HG03432 (cell line): ENCODE measurements at regions not wholly inside any gene's neighbourhood (a gene's known extent, or its start where the extent isn't known, plus 50 kb on each side); places are given as distances from the start of the nearest gene placed in this dataset.

Experiments
- ATAC-seq: cut with Tn5 transposase; IDR thresholded peaks from one replicate; pipeline ENCODE4 v1.9.1; 2021; ENCODE audit warnings: mild to moderate bottlenecking, moderate library complexity; ENCODE audit not compliant: unreplicated experiment

GRCh38 chr20:23207826-23208540 lies 121.9 kb upstream of the CD93 start:
- ATAC-seq = no peak

- no peak for ATAC-seq
Observed at GRCh38 chr20:23206995-23207394, 120.9 kb upstream of the CD93 start.

- ATAC-seq = no peak
Observed at GRCh38 chr20:23206061-23206460, 119.9 kb upstream of the CD93 start.

DNA sequence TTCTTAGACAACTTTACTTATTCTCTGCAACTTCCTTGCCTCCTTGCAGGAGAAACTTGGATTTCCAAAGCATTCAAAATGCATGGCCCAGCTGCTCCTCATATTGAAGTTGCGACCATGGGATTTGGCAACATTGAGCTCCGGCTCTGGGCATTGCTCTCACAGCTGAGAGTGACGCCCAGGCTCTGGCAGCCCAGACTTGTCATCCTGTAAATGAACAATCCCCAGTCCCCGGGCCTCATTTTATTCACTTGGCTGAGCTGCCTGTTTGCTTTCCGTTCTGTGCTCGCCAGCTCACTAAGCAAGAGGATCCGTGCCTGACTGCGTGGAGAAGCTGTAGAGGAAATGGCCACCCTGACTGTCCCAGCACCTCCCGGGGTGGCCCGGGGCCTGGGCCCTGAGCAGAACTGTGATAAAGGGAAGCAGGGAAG lies 119.5 kb upstream of the CD93 start:
- no peak for ATAC-seq

- no peak for ATAC-seq
Observed at GRCh38 chr20:23205211-23205610, 119.1 kb upstream of the CD93 start.

- ATAC-seq = no peak
Observed at GRCh38 chr20:23203951-23204730, 118.0 kb upstream of the CD93 start.

DNA sequence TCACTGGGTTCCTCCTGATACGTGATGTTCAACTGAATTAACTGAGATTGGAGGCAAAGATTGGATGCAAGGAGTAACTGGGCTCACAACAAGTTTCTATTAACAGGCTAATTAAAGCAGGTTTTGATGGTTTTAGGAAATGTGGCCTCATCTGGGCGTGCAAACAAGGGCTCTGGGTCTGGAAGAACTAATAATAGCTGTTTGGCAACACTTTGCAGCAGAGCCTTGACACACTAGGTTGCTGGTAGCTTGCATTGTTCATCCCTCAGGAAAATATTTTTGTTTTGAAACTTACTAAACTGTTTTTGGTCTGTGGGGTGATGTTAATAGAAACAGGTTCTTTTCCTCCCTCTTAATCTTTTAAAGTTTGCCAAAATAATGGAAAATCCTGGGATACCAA lies 117.2 kb upstream of the CD93 start:
- no peak for ATAC-seq

GRCh38 chr20:23201658-23202057 lies 115.5 kb upstream of the CD93 start:
- no peak for ATAC-seq

- no peak for ATAC-seq
Observed at GRCh38 chr20:23200914-23201313, 114.8 kb upstream of the CD93 start.

GRCh38 chr20:23200413-23200812 lies 114.3 kb upstream of the CD93 start:
- no peak for ATAC-seq

GRCh38 chr20:23199356-23199755 lies 113.2 kb upstream of the CD93 start:
- no peak for ATAC-seq

- ATAC-seq = no peak
Observed at GRCh38 chr20:23198815-23199214, 112.7 kb upstream of the CD93 start.

DNA sequence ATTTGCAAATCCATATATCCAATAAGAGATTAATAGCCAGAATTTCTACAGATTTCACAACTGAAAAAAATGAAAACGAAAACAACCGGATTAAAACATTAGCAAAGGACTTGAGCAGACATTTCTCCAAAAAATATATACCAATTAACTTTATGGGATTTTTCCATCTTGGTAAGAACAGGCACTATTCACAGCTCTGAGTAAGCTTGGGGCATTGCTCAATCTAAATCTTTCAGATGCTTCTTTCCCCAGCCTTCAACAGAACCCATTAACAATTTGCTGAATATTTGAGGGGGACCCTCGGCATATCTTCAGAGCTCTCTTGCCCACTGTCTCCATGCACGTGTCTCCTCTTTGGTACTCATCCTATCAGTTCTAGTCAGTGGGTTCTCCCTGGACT lies 111.7 kb upstream of the CD93 start:
- no peak for ATAC-seq

GRCh38 chr20:23195636-23196035 lies 109.5 kb upstream of the CD93 start:
- ATAC-seq = peak; percentile 67

GRCh38 chr20:23193801-23194384 lies 107.8 kb upstream of the CD93 start:
- ATAC-seq = no peak

DNA sequence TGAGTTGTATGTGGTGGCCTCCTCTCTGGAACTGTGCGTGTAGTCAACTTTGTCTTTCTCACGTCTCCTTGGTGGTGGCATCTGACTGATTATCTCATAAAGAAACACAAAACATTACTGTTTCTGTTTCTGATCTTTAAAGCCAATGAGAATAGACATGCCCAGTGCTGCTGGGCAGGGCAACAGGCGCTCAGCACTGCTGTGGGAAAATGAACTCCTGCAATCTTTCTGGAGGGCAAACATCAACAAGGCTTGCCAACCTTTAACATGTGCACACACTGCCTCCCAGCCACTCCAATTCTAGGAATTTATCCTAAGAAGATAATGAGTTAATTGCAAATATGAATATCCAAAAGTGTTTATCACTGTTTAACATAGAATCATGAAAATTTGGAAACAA lies 106.3 kb upstream of the CD93 start:
- no peak for ATAC-seq

- no peak for ATAC-seq
Observed at GRCh38 chr20:23190557-23190956, 104.4 kb upstream of the CD93 start.

DNA sequence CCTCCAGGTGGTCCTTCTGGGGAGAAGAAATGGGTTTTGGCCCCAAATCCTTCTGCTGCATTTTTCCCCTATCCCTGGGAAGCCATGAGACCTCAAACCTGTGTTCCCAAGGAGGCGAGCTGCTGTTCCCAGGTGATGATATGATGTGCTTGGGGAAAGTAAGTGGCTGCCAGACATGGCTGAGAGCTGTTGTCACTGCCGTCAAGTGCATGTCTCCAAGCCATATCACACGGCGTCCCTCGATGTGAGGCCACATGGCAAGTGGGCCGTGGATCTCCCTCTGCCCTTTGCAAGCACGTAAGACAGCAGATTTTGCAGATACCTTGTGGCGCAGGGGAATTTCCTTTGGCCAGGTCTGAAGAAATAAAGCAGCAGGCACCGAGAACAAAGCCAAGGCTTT lies 103.7 kb upstream of the CD93 start:
- ATAC-seq = no peak

DNA sequence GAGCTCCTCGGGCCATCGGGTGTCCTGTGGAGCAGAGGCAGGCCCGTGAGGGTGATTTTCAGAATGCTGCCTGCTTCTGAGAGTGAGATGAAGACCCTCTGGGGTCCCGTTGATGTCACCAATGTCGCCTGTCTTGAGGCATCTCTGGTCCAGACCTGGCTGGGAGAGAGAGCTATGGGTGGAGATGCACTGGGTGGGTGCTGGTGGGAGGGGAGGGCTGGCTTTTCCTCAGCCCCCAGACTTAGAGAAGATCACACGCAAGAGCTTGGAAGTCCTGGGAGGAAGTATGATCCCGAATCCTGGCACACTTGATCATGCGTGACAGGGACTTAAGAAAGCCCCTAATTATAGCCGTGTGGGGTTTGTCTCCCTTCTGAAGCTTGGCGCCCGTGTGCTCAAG lies 103.2 kb upstream of the CD93 start:
- no peak for ATAC-seq

GRCh38 chr20:23188377-23189169 lies 102.4 kb upstream of the CD93 start:
- ATAC-seq = no peak

- no peak for ATAC-seq
Observed at GRCh38 chr20:23187751-23188150, 101.6 kb upstream of the CD93 start.
